Pancreas (tissue), 10 donors: ENCODE measurements at regions not wholly inside any gene's neighbourhood (a gene's known extent, or its start where the extent isn't known, plus 50 kb on each side); places are given as distances from the start of the nearest gene placed in this dataset.

Source experiments
- ATAC-seq, 4 donors: fragments of 200-7000 bp; cut with Tn5 transposase; one replicate each; pipeline versions ENCODE4 v1.8.0 to v1.9.1; 2020; ENCODE audit warnings: mild to moderate bottlenecking in 4 of 4, moderate library complexity in 4 of 4
- DNase-seq, 6 donors: peaks; one replicate each; pipeline ENCODE4 v3.0.0-alpha.2; 2020
- FAIRE-seq: peaks from 2 replicates; lab custom pipeline; 2012; peaks lifted over from hg19 to GRCh38; lab: Jason Lieb, UNC
- H3K27ac ChIP-seq, 4 donors: fragments of 200-600 bp; sonication (generic); 1 replicate in 3 of 4; 2 replicates in 1 of 4; pipeline versions ENCODE4 v1.5.0 to v1.8.0; 2020
- H3K27me3 ChIP-seq, 4 donors: fragments of 200-600 bp; one replicate each; pipeline ENCODE4 v1.8.0; 2021
- H3K36me3 ChIP-seq, 3 donors: fragments of 200-600 bp; sonication (generic) in 1 of 3; one replicate each; pipeline versions ENCODE4 v1.5.0 to v1.8.0; 2020 to 2021
- H3K4me1 ChIP-seq, 3 donors: fragments of 200-600 bp; one replicate each; pipeline ENCODE4 v1.8.0; 2021
- H3K4me3 ChIP-seq, 4 donors: fragments of 200-600 bp; sonication (generic) in 2 of 4; one replicate each; pipeline versions ENCODE4 v1.5.0 to v1.8.0; 2020 to 2021
- H3K9me3 ChIP-seq, 4 donors: fragments of 200-600 bp; one replicate each; pipeline ENCODE4 v1.8.0; 2021
- CTCF ChIP-seq, 4 donors: fragments of 200-600 bp; sonication (generic) in 3 of 4; IDR thresholded peaks; one replicate each; pipeline versions ENCODE4 v1.5.0 to v1.8.0; 2021; ENCODE audit warnings: antibody characterized with exemption in 4 of 4
- WGBS, 2 donors: extraction: QIAGEN DNeasy Blood & Tissue Kit; methylation state at CpG; one replicate each; pipeline ENCODE4 v1.1.7; 2013; 5-methylcytosine and 5-hydroxymethylcytosine counted together
- intact Hi-C, 3 donors: fragments of 100-400 bp; cut with DNase I; formaldehyde crosslinking; loops; one replicate each; pipeline versions ENCODE4 v1.11.1 to v1.14.2; 2022
- donor health status: healthy with polysubstance abuse.
- donor health status: DM: no; HTN: no; CAD: no; lungs with moderate emphysema.
- donor health status: DM: no; HTN: no; CAD: no.
- donor health status: control.
- donor health status: control.
- donor health status: Bipolar disorder and iron deficiency.
- donor health status: DM: yes; HTN: yes; CAD: no.
- donor health status: DM: no; HTN: no; CAD: no.
- donor health status: DM: no; HTN: no; CAD: no.
- donor health status: DM: yes; HTN: yes; CAD: no.

- Histone ChIP-seq H3K9me3 (no peaks in the 10 kb centered on the region), H3K4me1 (peaks cover 0 to 25% (median 0%) of the 10 kb centered on the region in 3 donors), H3K36me3 (peaks cover 0 to under 1% (median 0%) of the 10 kb centered on the region in 3 donors), H3K27ac (peak overlapping the region in 1 of 4 donors; percentile 50), H3K4me3 (no peak overlapping the region), H3K27me3 (no peaks in the 10 kb centered on the region)
- WGBS, 2 donors = 63 to 71% methylated on average over 5 of the region's 5 CpGs
- TF ChIP-seq CTCF (IDR thresholded peaks at IDR 0.05) = no peak
- FAIRE-seq (no peak), ATAC-seq (peak in 3 of 4 donors; percentile 12 to 46 (median 25)), DNase-seq (no peak)
- intact Hi-C loops = no loop called here
These were observed 72.6 kb upstream of the SLC4A4 start for GRCh38 chr4:71266090-71266794.

- peak overlapping the region in 1 of 4 donors; percentile 50 for H3K27ac ChIP-seq
- FAIRE-seq (no peak), ATAC-seq (peak in 1 of 4 donors; percentile 7), DNase-seq (no peak)
- H3K9me3 ChIP-seq = no peaks in the 10 kb centered on the region
- H3K4me1 ChIP-seq = peaks cover 0 to 16% (median 5%) of the 10 kb centered on the region in 3 donors
- intact Hi-C loops = no loop called here
- 67 to 76% methylated on average over 1 of the region's 1 CpG for WGBS, 2 donors
- no peaks in the 10 kb centered on the region for H3K27me3 ChIP-seq
- TF ChIP-seq CTCF (IDR thresholded peaks at IDR 0.05) = no peak
- H3K4me3 ChIP-seq = no peak overlapping the region
- H3K36me3 ChIP-seq = no peaks in the 10 kb centered on the region
These were observed 71.6 kb upstream of the SLC4A4 start for GRCh38 chr4:71267244-71267643.

- TF ChIP-seq CTCF (IDR thresholded peaks at IDR 0.05) = no peak
- intact Hi-C loops = no loop called here
- Histone ChIP-seq H3K27ac (no peak overlapping the region), H3K4me1 (peaks cover 0 to 16% (median 5%) of the 10 kb centered on the region in 3 donors), H3K9me3 (no peaks in the 10 kb centered on the region), H3K36me3 (no peaks in the 10 kb centered on the region), H3K4me3 (no peak overlapping the region), H3K27me3 (no peaks in the 10 kb centered on the region)
- WGBS, 2 donors = 53 to 67% methylated on average over 4 of the region's 4 CpGs
- ATAC-seq (no peak), DNase-seq (no peak), FAIRE-seq (no peak)
These were observed 70.7 kb upstream of the SLC4A4 start for GRCh38 chr4:71268166-71268565.

DNA sequence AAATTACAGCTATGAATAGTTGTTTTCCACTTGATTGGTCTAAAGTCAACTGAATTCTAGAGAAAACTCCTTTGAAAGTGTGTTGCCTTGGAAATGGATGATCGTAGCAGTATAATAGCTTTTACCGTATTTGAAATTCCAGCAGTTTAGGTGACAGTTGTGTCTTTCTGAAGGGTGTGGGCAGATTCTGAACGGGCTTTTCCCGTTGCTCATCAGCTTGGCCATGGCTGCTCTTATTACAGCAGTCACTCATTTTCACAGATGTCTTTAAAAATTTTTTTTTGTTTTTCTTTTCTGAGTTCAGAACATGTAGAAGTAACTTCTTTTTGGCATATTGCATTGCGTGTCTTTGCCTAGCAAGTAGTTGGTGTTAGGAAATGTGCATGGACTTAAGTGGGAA, 69.6 kb upstream of the SLC4A4 start:
- Histone ChIP-seq H3K36me3 (peaks cover 0 to 2% (median 0%) of the 10 kb centered on the region in 3 donors), H3K4me3 (no peak overlapping the region), H3K27me3 (no peaks in the 10 kb centered on the region), H3K4me1 (peaks cover 0 to 16% (median 5%) of the 10 kb centered on the region in 3 donors), H3K27ac (peak overlapping the region in 2 of 4 donors; percentile 4), H3K9me3 (no peaks in the 10 kb centered on the region)
- ATAC-seq = no peak
- DNase-seq = no peak
- intact Hi-C loops = no loop called here
- no peak for TF ChIP-seq CTCF (IDR thresholded peaks at IDR 0.05)
- FAIRE-seq = no peak
- 62 to 65% methylated on average over 5 of the region's 5 CpGs for WGBS, 2 donors

DNA sequence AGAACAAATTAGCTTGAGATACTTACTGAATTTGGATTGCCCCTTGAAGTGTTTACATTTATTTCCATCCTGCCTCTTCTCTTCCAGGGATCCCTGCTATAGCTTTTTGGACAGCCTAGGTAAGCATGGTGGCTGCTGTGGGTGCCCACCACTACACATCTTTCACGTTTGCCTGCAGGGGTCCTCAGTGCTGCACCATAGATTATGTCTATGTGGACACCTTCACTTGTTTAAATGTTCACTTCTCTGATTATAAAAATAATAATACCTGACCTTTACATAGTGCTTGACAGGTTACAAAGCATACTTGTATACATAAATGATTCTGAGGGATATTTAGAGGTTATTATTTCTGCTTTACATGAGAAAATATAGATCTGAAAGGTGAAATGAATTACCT, 67.9 kb upstream of the SLC4A4 start:
- no peak overlapping the region for H3K27ac ChIP-seq
- FAIRE-seq (no peak), ATAC-seq (peak in 3 of 4 donors; percentile 50 to 60 (median 60)), DNase-seq (peak in 2 of 6 donors; percentile 23 to 38)
- H3K4me1 ChIP-seq = peaks cover 0 to 16% (median 5%) of the 10 kb centered on the region in 3 donors
- no peak overlapping the region for H3K4me3 ChIP-seq
- intact Hi-C loops = no loop called here
- H3K9me3 ChIP-seq = no peaks in the 10 kb centered on the region
- peak in 1 of 4 donors; percentile 11 for TF ChIP-seq CTCF (IDR thresholded peaks at IDR 0.05)
- H3K36me3 ChIP-seq = peaks cover 0 to 8% (median 0%) of the 10 kb centered on the region in 3 donors
- no peaks in the 10 kb centered on the region for H3K27me3 ChIP-seq
- WGBS, 2 donors = 0 to 4% methylated on average over 1 of the region's 1 CpG
